Right cardiac atrium (tissue), 5 donors: ENCODE measurements at regions not wholly inside any gene's neighbourhood (a gene's known extent, or its start where the extent isn't known, plus 50 kb on each side); places are given as distances from the start of the nearest gene placed in this dataset.
A peak's percentile ranks its signal among the peaks of the same experiment; 100 is the strongest.

Experiments used
- ATAC-seq, 2 donors: fragments of 200-7000 bp; cut with Tn5 transposase; one replicate each; pipeline versions ENCODE4 v1.8.0 to v1.9.1; 2020; ENCODE audit warnings: moderate library complexity in 2 of 2, mild to moderate bottlenecking in 1 of 2
- DNase-seq, 3 donors: peaks; one replicate each; pipeline ENCODE4 v3.0.0-alpha.2; 2020
- H3K27ac ChIP-seq: one replicate; pipeline ENCODE4 v1.5.1; 2013; ENCODE audit warnings: mild to moderate bottlenecking, low read length, control low read depth, moderate library complexity
- H3K27me3 ChIP-seq: one replicate; pipeline ENCODE4 v1.6.1; 2013; ENCODE audit not compliant: control insufficient read depth, insufficient read depth
- H3K4me1 ChIP-seq: one replicate; pipeline ENCODE4 v1.6.1; 2013; ENCODE audit warnings: low read length; ENCODE audit not compliant: control insufficient read depth, insufficient read depth
- H3K4me3 ChIP-seq: one replicate; pipeline ENCODE4 v1.5.1; 2013; ENCODE audit warnings: low read length, control low read depth
- H3K9me3 ChIP-seq: one replicate; pipeline ENCODE4 v1.6.1; 2013; ENCODE audit warnings: low read length; ENCODE audit not compliant: control insufficient read depth
- WGBS: extraction: QIAGEN DNeasy Blood & Tissue Kit; methylation state at CpG from one replicate; pipeline ENCODE4 v1.1.7; 2013; 5-methylcytosine and 5-hydroxymethylcytosine counted together
- intact Hi-C, 4 donors: fragments of 100-400 bp; cut with DNase I; formaldehyde crosslinking; loops; one replicate each; pipeline versions ENCODE4 v1.11.0 to v1.14.0; 2022 to 2023
- donor health status: healthy with polysubstance abuse.
- donor health status: DM: no; HTN: yes; CAD: no.
- donor health status: DM: no; HTN: no; CAD: no.
- donor health status: DM: no; HTN: yes; CAD: no; lungs with severe emphysema.
- donor health status: DM: yes; HTN: yes; CAD: no.

DNA sequence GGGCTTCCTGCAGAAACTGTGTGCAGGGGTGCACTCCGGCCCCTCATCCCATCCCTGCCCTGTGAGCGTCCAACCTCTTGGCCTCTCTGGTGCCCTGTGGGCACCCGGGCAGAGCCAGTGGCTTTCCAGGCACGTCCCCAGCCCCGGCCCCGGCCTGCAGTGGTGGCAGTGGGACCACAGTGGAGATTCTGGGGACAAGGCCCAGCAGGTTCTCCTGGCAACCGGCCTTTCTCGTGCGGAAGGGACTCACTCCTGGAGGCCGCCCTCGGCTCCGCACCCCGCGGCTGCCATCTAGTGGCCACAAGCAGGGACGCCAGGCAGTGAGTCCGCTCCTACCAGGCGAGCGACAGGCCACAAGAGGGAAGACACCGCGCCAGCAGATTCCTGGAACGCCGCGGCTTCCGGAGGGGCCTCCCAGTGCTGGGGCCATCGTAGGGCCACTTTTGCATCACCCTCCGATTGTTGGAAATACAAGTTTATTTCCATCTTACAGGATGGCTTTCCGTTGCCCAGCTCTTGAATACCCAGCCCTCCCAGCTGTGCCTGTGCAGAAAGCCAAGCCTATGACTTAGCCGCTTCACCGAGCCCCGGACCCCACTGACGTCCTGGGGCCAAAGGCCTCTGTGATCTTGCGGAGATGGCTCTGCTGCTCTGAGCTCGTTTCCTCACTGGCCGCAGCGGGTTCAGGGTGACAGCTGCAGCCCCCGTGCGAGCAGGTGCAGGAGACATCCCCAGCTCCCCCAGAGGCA is 357.3 kb downstream of the CTTN start:
- DNase-seq (peak; percentile 77 to 90 (median 87)), ATAC-seq (peak; percentile 94 to 96)
- H3K27ac ChIP-seq: no peak overlapping the region
- 14% methylated on average over 37 of the region's 37 CpGs for WGBS
- intact Hi-C loops: loop anchor here in 3 of 4 donors (2.0 to 5.0 kb wide), 2 partner anchors 288 to 289 kb away; no protein-coding TSS in a partner anchor
- H3K4me1 ChIP-seq: no peaks in the 10 kb centered on the region
- no peak overlapping the region for H3K4me3 ChIP-seq
- no peaks in the 10 kb centered on the region for H3K9me3 ChIP-seq
- no peaks in the 10 kb centered on the region for H3K27me3 ChIP-seq

DNA sequence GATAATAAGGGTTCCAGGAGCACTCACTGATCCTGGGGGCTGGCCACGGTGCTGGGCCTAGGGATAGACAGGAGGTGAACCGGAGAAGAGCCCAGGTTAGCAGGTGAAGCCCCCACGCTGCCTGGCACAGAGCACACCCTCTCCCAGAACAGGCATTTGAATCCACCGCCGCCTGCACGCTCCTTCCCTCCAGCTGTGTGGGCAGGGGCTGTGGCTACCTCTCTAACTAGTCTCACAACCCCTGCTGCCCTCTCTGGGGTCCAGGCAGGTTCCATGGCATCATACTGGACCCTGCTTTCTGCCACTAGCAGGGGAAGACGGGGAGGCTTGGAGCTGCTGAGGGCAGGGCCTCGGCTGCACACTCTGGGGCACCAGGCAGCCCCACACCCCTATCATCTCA is 358.0 kb downstream of the CTTN start:
- DNase-seq (no peak), ATAC-seq (peak in 1 of 2 donors; percentile 31)
- intact Hi-C loops: loop anchor here in 3 of 4 donors (2.0 to 5.0 kb wide), 2 partner anchors 289 to 290 kb away; no protein-coding TSS in a partner anchor
- no peak overlapping the region for H3K27ac ChIP-seq
- no peak overlapping the region for H3K4me3 ChIP-seq
- 88% methylated on average over 8 of the region's 8 CpGs for WGBS
- H3K27me3 ChIP-seq: no peaks in the 10 kb centered on the region
- no peaks in the 10 kb centered on the region for H3K9me3 ChIP-seq
- H3K4me1 ChIP-seq: no peaks in the 10 kb centered on the region

GRCh38 chr11:70756756-70757155 is 358.4 kb downstream of the CTTN start:
- ATAC-seq (no peak), DNase-seq (no peak)
- intact Hi-C loops: loop anchor here in 3 of 4 donors (2.0 to 5.0 kb wide), 2 partner anchors 289 to 290 kb away; no protein-coding TSS in a partner anchor
- WGBS: 75% methylated on average over 7 of the region's 7 CpGs
- Histone ChIP-seq H3K4me1 (no peaks in the 10 kb centered on the region), H3K27me3 (no peaks in the 10 kb centered on the region), H3K4me3 (no peak overlapping the region), H3K27ac (no peak overlapping the region), H3K9me3 (no peaks in the 10 kb centered on the region)

- intact Hi-C loops: loop anchor here in 3 of 4 donors (2.0 to 5.0 kb wide), 2 partner anchors 290 kb away; no protein-coding TSS in a partner anchor
- DNase-seq (no peak), ATAC-seq (no peak)
- H3K27ac ChIP-seq: no peak overlapping the region
- no peak overlapping the region for H3K4me3 ChIP-seq
- H3K4me1 ChIP-seq: no peaks in the 10 kb centered on the region
- H3K27me3 ChIP-seq: no peaks in the 10 kb centered on the region
- H3K9me3 ChIP-seq: no peaks in the 10 kb centered on the region
- 67% methylated on average over 8 of the region's 8 CpGs for WGBS
These were observed 358.9 kb downstream of the CTTN start for GRCh38 chr11:70757241-70757640.

- 89% methylated on average over 20 of the region's 20 CpGs for WGBS
These were observed 359.9 kb downstream of the CTTN start for GRCh38 chr11:70758206-70758605.

GRCh38 chr11:70759846-70760245 is 361.5 kb downstream of the CTTN start:
- Histone ChIP-seq H3K9me3 (no peaks in the 10 kb centered on the region), H3K4me3 (no peak overlapping the region), H3K27me3 (no peaks in the 10 kb centered on the region), H3K4me1 (no peaks in the 10 kb centered on the region), H3K27ac (no peak overlapping the region)
- 81% methylated on average over 8 of the region's 8 CpGs for WGBS
- intact Hi-C loops: loop anchor here in 2 of 4 donors (5.0 kb wide), 1 partner anchor 293 kb away; no protein-coding TSS in a partner anchor
- DNase-seq: no peak
- no peak for ATAC-seq

More at GRCh38 chr11:70758206-70758605, 359.9 kb downstream of the CTTN start:
- Histone ChIP-seq H3K27me3 (no peaks in the 10 kb centered on the region), H3K4me3 (no peak overlapping the region), H3K4me1 (no peaks in the 10 kb centered on the region), H3K27ac (no peak overlapping the region), H3K9me3 (no peaks in the 10 kb centered on the region)
- no peak for DNase-seq
- ATAC-seq: no peak
- intact Hi-C loops: loop anchor here in 2 of 4 donors (5.0 kb wide), 1 partner anchor 291 kb away; no protein-coding TSS in a partner anchor

GRCh38 chr11:70760416-70761020 is 362.2 kb downstream of the CTTN start:
- Histone ChIP-seq H3K27me3 (no peaks in the 10 kb centered on the region), H3K9me3 (no peaks in the 10 kb centered on the region), H3K27ac (no peak overlapping the region), H3K4me3 (no peak overlapping the region), H3K4me1 (no peaks in the 10 kb centered on the region)
- no peak for ATAC-seq
- 80% methylated on average over 9 of the region's 9 CpGs for WGBS
- peak in 1 of 3 donors; percentile 25 for DNase-seq
- intact Hi-C loops: no loop called here

DNA sequence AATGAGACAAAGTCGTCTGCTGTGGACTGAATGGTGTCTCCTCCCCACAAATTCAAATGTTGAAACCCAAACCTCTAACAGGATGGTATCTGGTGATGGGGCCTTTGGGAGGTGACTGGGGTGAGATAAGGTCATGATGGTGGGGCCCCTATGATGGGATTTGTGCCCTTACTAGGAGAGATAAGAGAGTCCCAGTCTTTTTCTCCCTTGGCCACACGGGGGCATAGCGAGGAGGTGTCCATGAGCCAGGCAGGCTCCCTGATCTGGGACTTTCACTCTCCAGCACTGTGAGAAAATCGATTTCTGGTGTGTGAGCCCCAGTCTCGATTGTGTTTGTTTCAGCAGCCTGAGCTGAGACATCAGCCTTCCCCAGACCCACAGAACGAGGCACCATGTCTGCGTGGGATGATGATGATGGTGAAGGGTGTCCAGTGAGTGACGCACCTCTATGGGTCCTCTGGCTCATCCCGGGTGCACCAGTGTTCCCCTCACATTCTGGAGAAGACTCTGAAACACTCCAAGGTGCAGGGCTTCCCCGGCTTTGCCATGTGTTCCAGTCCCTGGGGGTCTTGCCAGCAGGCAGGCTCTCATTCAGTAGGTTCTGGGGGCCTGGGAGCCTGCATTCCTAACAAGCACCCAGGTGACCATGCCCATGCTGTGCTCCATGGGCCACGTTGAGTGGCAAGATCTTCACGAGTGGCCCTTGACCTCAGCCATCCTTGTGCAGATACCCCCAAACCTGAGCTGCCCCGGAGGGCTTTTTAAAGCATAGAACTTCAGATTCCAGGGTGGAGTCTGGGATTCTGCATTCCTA is 363.0 kb downstream of the CTTN start:
- DNase-seq (peak in 1 of 3 donors; percentile 25), ATAC-seq (no peak)
- no peak overlapping the region for H3K4me3 ChIP-seq
- no peak overlapping the region for H3K27ac ChIP-seq
- no peaks in the 10 kb centered on the region for H3K4me1 ChIP-seq
- no peaks in the 10 kb centered on the region for H3K9me3 ChIP-seq
- H3K27me3 ChIP-seq: no peaks in the 10 kb centered on the region
- 82% methylated on average over 13 of the region's 13 CpGs for WGBS
- intact Hi-C loops: no loop called here

- WGBS: 75% methylated on average over 11 of the region's 11 CpGs
- Histone ChIP-seq H3K9me3 (no peaks in the 10 kb centered on the region), H3K4me1 (no peaks in the 10 kb centered on the region), H3K4me3 (no peak overlapping the region), H3K27ac (no peak overlapping the region), H3K27me3 (no peaks in the 10 kb centered on the region)
- intact Hi-C loops: no loop called here
- DNase-seq (no peak), ATAC-seq (no peak)
These were observed 363.6 kb downstream of the CTTN start for GRCh38 chr11:70761908-70762337.

- Histone ChIP-seq H3K4me3 (no peak overlapping the region), H3K27me3 (no peaks in the 10 kb centered on the region), H3K27ac (no peak overlapping the region), H3K9me3 (no peaks in the 10 kb centered on the region), H3K4me1 (no peaks in the 10 kb centered on the region)
- ATAC-seq (no peak), DNase-seq (no peak)
- intact Hi-C loops: no loop called here
- WGBS: 93% methylated on average over 7 of the region's 7 CpGs
These were observed 364.5 kb downstream of the CTTN start for GRCh38 chr11:70762810-70763209.
